CD4-positive, alpha-beta T cell (primary cell): ENCODE measurements at regions not wholly inside any gene's neighbourhood (a gene's known extent, or its start where the extent isn't known, plus 50 kb on each side); places are given as distances from the start of the nearest gene placed in this dataset.

Experiments
- ATAC-seq: fragments of 200-7000 bp; cut with Tn5 transposase; one replicate; pipeline ENCODE4 v1.10.0; 2022; ENCODE audit warnings: mild to moderate bottlenecking; ENCODE audit not compliant: poor library complexity
- CTCF ChIA-PET: fragments of 350-600 bp; sonication (Branson Sonifier 250); formaldehyde crosslinking; loops from one replicate; lab custom pipeline; 2021; ENCODE audit warnings: antibody characterized with exemption, inconsistent platforms; lab: Charles Lee
- POLR2A ChIA-PET: fragments of 350-600 bp; sonication (Branson Sonifier 250); formaldehyde crosslinking; loops from one replicate; lab custom pipeline; 2021; ENCODE audit warnings: antibody characterized with exemption, inconsistent platforms; lab: Charles Lee
- DNase-seq, 14 experiments: peaks; one replicate each; pipeline ENCODE4 v3.0.0-alpha.2; 2013 to 2020; ENCODE audit warnings: mixed read lengths in 2 of 14
- H3K27ac ChIP-seq, 2 donors: one replicate each; pipeline versions ENCODE4 v1.5.1 to v1.7.0; 2013; ENCODE audit warnings: low read length in 2 of 2, low read depth in 1 of 2, mild to moderate bottlenecking in 1 of 2
- H3K27me3 ChIP-seq, 2 experiments: 1 replicate in 1 of 2; 2 replicates in 1 of 2; pipeline versions ENCODE4 v1.6.1 to v1.7.0; 2013; ENCODE audit warnings: low read length in 2 of 2, control low read depth in 1 of 2, mild to moderate bottlenecking in 1 of 2, moderate library complexity in 1 of 2; ENCODE audit not compliant: insufficient read depth in 2 of 2, control insufficient read depth in 1 of 2
- H3K36me3 ChIP-seq: one replicate; pipeline ENCODE4 v1.6.1; 2013; ENCODE audit warnings: low read length, control low read depth; ENCODE audit not compliant: insufficient read depth
- H3K4me1 ChIP-seq: one replicate; pipeline ENCODE4 v1.6.1; 2013; ENCODE audit warnings: low read length, control low read depth; ENCODE audit not compliant: insufficient read depth
- H3K4me3 ChIP-seq: one replicate; pipeline ENCODE4 v1.5.1; 2013; ENCODE audit warnings: mild to moderate bottlenecking, low read length, moderate library complexity
- H3K9me3 ChIP-seq, 2 experiments: 1 replicate in 1 of 2; 2 replicates in 1 of 2; pipeline versions ENCODE4 v1.6.1 to v1.7.0; 2013; ENCODE audit warnings: low read length in 2 of 2, mild to moderate bottlenecking in 2 of 2, control low read depth in 1 of 2, moderate library complexity in 1 of 2; ENCODE audit not compliant: control insufficient read depth in 1 of 2, insufficient read depth in 1 of 2
- H3K27ac Mint-ChIP-seq: one replicate; pipeline ENCODE4 v1.8.0; 2020; ENCODE audit warnings: mixed read lengths
- H3K27me3 Mint-ChIP-seq: one replicate; pipeline ENCODE4 v1.8.0; 2021; ENCODE audit warnings: mixed read lengths
- H3K36me3 Mint-ChIP-seq: one replicate; pipeline ENCODE4 v1.8.0; 2021; ENCODE audit warnings: low read depth, mixed read lengths
- H3K4me1 Mint-ChIP-seq: one replicate; pipeline ENCODE4 v1.8.0; 2021; ENCODE audit warnings: low read depth, mixed read lengths
- H3K4me3 Mint-ChIP-seq: one replicate; pipeline ENCODE4 v1.8.0; 2020; ENCODE audit warnings: mild to moderate bottlenecking, mixed read lengths
- H3K9me3 Mint-ChIP-seq: one replicate; pipeline ENCODE4 v1.8.0; 2020; ENCODE audit warnings: mixed read lengths
- intact Hi-C, 2 experiments: fragments of 100-400 bp; cut with DNase I in 1 of 2; cut with micrococcal nuclease in 1 of 2; formaldehyde crosslinking; loops; one replicate each; pipeline versions ENCODE4 v1.15.1 to v1.9.0; 2023 to 2025; cut with DNase I, micrococcal nuclease
- TF ChIP-seq, protein P1 (sequence below): fragments of 200-600 bp; IDR thresholded peaks from one replicate; pipeline ENCODE4 v1.8.0; 2022; ENCODE audit warnings: antibody characterized with exemption, mild to moderate bottlenecking

GRCh38 chr9:108311745-108312144, 544.0 kb downstream of the ACTL7B start:
- POLR2A ChIA-PET = no interaction called here
- H3K36me3 ChIP-seq = no peaks in the 10 kb centered on the region
- no peak overlapping the region for H3K4me3 Mint-ChIP-seq
- CTCF ChIA-PET = no interaction called here
- H3K27ac Mint-ChIP-seq = no peak overlapping the region
- peaks cover 8% of the 10 kb centered on the region for H3K9me3 Mint-ChIP-seq
- no peak for ATAC-seq
- no peaks in the 10 kb centered on the region for H3K4me1 Mint-ChIP-seq
- no peaks in the 10 kb centered on the region for H3K9me3 ChIP-seq
- intact Hi-C loops = no loop called here
- H3K4me1 ChIP-seq = no peaks in the 10 kb centered on the region
- H3K4me3 ChIP-seq = no peak overlapping the region
- H3K36me3 Mint-ChIP-seq = no peaks in the 10 kb centered on the region
- H3K27me3 Mint-ChIP-seq = no peaks in the 10 kb centered on the region
- DNase-seq = no peak
- H3K27me3 ChIP-seq = no peaks in the 10 kb centered on the region
- TF ChIP-seq, protein P1, sequence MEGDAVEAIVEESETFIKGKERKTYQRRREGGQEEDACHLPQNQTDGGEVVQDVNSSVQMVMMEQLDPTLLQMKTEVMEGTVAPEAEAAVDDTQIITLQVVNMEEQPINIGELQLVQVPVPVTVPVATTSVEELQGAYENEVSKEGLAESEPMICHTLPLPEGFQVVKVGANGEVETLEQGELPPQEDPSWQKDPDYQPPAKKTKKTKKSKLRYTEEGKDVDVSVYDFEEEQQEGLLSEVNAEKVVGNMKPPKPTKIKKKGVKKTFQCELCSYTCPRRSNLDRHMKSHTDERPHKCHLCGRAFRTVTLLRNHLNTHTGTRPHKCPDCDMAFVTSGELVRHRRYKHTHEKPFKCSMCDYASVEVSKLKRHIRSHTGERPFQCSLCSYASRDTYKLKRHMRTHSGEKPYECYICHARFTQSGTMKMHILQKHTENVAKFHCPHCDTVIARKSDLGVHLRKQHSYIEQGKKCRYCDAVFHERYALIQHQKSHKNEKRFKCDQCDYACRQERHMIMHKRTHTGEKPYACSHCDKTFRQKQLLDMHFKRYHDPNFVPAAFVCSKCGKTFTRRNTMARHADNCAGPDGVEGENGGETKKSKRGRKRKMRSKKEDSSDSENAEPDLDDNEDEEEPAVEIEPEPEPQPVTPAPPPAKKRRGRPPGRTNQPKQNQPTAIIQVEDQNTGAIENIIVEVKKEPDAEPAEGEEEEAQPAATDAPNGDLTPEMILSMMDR = no peak
- no peak overlapping the region for H3K27ac ChIP-seq

DNA sequence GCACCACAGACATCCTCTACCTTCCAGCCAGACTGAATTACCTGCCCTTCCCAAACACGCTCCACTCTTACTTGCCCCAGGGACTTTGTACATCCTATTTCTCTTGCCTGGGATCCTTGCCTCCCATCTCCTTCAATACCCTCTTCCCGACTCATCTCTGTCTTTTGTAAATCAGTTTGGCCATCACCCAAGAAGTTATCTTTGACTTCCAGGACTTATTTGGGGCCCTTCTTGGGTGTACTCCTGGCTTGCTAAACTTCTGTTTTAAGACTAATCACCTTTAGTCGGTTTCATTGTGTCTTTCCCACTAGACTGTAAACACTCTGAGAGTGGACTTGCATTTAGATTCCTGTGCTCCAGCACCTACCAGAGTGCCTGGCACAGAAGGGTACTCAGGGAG, 545.6 kb downstream of the ACTL7B start:
- H3K9me3 ChIP-seq = no peaks in the 10 kb centered on the region
- H3K9me3 Mint-ChIP-seq = peaks cover 8% of the 10 kb centered on the region
- H3K36me3 Mint-ChIP-seq = no peaks in the 10 kb centered on the region
- intact Hi-C loops = no loop called here
- H3K27me3 Mint-ChIP-seq = no peaks in the 10 kb centered on the region
- H3K4me3 ChIP-seq = no peak overlapping the region
- no peak overlapping the region for H3K27ac Mint-ChIP-seq
- no peaks in the 10 kb centered on the region for H3K4me1 Mint-ChIP-seq
- ATAC-seq (no peak), DNase-seq (no peak)
- H3K4me1 ChIP-seq = no peaks in the 10 kb centered on the region
- POLR2A ChIA-PET = no interaction called here
- no peaks in the 10 kb centered on the region for H3K27me3 ChIP-seq
- H3K36me3 ChIP-seq = no peaks in the 10 kb centered on the region
- no peak overlapping the region for H3K27ac ChIP-seq
- TF ChIP-seq, protein P1 = no peak
- CTCF ChIA-PET = no interaction called here
- no peak overlapping the region for H3K4me3 Mint-ChIP-seq

DNA sequence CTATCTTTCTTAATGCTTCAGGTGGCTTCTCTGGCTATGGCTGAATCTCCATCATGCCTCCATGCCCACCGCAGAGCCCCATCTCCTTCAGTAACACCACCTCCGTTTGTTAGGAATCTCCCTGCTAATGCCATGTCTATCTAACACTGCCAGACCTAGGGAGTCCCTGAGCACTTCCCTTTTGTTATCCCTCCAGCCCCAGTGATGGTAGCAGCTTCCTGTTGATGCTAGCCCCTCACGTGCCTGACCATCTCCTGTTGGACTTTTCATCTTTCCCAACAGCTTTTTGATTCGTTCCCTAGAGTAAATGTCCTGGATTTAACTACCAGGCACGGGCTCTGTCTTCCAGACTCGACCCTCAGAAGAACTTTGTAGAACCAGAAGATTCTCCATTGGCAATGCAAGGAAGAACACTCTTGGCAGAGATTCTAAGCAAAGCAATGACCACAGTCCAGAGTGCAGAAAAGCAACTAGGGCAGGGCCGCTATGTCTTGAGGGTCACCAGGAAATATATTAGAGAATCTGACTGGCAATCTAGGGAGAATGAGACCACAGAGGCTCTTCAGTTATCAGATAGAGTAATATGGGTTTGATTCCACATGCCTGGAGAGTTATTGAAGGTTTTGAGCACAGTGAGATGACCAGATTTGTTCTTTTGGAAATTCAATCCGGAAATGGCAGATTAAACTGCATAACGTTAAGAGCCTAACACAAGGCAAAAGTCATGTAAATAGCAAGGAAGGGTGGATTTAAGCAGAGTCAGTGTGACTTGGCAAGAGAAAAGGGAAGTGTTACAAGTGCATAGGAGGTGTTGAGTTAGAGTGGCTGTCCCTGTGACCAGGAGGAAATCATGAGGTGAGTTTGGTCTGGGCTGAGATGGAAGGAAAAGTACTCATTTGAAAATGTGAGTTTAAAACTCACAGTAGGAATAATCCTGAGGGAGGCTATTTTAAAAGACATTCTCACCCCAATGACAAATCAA, 555.2 kb downstream of the ACTL7B start:
- TF ChIP-seq, protein P1 = no peak
- ATAC-seq (no peak), DNase-seq (peak in 3 of 14 experiments; percentile 2 to 22 (median 16))
- no peak overlapping the region for H3K27ac Mint-ChIP-seq
- no peak overlapping the region for H3K4me3 Mint-ChIP-seq
- H3K4me3 ChIP-seq = no peak overlapping the region
- POLR2A ChIA-PET = no interaction called here
- H3K27me3 ChIP-seq = no peaks in the 10 kb centered on the region
- H3K4me1 ChIP-seq = no peaks in the 10 kb centered on the region
- no peaks in the 10 kb centered on the region for H3K36me3 Mint-ChIP-seq
- H3K36me3 ChIP-seq = no peaks in the 10 kb centered on the region
- no peaks in the 10 kb centered on the region for H3K27me3 Mint-ChIP-seq
- no peak overlapping the region for H3K27ac ChIP-seq
- H3K4me1 Mint-ChIP-seq = no peaks in the 10 kb centered on the region
- no peaks in the 10 kb centered on the region for H3K9me3 Mint-ChIP-seq
- no peaks in the 10 kb centered on the region for H3K9me3 ChIP-seq
- CTCF ChIA-PET = no interaction called here
- intact Hi-C loops = no loop called here
